ENCODE measurements at regions not wholly inside any gene's neighbourhood (a gene's known extent, or its start where the extent isn't known, plus 50 kb on each side); places are given as distances from the start of the nearest gene placed in this dataset.

DNA sequence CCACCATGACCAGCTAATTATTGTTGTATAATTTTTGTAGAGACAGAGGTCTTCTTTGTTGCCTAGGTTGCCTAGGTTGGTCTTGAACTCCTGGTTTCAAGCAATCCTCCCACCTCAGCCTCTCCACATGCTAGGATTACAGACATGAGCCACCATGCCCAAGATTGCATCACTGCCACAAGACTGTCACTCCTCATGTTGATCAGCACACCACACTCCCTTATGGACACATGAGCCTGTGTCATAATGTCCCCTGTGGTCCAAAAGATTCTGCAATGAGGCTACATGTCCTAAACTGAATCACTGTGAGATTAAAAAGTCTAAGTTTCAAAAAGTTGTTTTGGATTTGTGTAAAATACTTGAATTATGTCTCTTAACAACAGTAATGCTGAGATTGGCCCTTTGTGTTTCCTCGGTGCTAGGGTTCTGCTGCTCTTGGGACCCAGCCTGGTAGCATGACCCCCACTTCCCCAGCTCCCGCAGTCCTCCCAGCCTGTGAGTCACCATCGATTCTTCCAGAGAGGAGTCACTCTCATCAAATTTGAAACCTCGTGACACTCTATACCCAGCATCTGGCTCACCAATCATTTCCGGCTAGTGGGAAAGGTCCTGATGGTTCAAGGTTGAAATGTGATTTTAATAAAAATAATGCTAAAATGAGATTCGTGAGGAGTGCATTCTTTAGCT is 890.9 kb downstream of the VRK1 start:
- no peaks in the 10 kb centered on the region for H3F3A ChIP-seq (ENCODE audit: insufficient read depth, low read length, poor library complexity, severe bottlenecking)
- H3K79me2 ChIP-seq (replicated peaks; ENCODE audit: insufficient read depth, low read length), result no peaks in the 10 kb centered on the region
- no peak overlapping the region for H3K9ac ChIP-seq (ENCODE audit: low read length)
- H2AFZ ChIP-seq (ENCODE audit: low read depth, low read length), result no peak overlapping the region
- no peaks in the 10 kb centered on the region for H3K9me2 ChIP-seq (ENCODE audit: insufficient read depth, low read length)
- no peaks in the 10 kb centered on the region for H3K27me3 ChIP-seq (ENCODE audit: insufficient read depth, low read depth, low read length)
- no peak overlapping the region for H3K27ac ChIP-seq (ENCODE audit: low read length)
- H3K4me3 ChIP-seq (ENCODE audit: low read length), result no peak overlapping the region
- H3K9me3 ChIP-seq (ENCODE audit: low read length), result no peaks in the 10 kb centered on the region
- H4K20me1 ChIP-seq (ENCODE audit: insufficient read depth), result no peaks in the 10 kb centered on the region
- H3K4me2 ChIP-seq (ENCODE audit: low read length), result no peak overlapping the region
- TF ChIP-seq, protein P1, sequence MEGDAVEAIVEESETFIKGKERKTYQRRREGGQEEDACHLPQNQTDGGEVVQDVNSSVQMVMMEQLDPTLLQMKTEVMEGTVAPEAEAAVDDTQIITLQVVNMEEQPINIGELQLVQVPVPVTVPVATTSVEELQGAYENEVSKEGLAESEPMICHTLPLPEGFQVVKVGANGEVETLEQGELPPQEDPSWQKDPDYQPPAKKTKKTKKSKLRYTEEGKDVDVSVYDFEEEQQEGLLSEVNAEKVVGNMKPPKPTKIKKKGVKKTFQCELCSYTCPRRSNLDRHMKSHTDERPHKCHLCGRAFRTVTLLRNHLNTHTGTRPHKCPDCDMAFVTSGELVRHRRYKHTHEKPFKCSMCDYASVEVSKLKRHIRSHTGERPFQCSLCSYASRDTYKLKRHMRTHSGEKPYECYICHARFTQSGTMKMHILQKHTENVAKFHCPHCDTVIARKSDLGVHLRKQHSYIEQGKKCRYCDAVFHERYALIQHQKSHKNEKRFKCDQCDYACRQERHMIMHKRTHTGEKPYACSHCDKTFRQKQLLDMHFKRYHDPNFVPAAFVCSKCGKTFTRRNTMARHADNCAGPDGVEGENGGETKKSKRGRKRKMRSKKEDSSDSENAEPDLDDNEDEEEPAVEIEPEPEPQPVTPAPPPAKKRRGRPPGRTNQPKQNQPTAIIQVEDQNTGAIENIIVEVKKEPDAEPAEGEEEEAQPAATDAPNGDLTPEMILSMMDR (IDR thresholded peaks at IDR 0.05; ENCODE audit: poor library complexity, severe bottlenecking), result no peak
- TF ChIP-seq, protein P2, sequence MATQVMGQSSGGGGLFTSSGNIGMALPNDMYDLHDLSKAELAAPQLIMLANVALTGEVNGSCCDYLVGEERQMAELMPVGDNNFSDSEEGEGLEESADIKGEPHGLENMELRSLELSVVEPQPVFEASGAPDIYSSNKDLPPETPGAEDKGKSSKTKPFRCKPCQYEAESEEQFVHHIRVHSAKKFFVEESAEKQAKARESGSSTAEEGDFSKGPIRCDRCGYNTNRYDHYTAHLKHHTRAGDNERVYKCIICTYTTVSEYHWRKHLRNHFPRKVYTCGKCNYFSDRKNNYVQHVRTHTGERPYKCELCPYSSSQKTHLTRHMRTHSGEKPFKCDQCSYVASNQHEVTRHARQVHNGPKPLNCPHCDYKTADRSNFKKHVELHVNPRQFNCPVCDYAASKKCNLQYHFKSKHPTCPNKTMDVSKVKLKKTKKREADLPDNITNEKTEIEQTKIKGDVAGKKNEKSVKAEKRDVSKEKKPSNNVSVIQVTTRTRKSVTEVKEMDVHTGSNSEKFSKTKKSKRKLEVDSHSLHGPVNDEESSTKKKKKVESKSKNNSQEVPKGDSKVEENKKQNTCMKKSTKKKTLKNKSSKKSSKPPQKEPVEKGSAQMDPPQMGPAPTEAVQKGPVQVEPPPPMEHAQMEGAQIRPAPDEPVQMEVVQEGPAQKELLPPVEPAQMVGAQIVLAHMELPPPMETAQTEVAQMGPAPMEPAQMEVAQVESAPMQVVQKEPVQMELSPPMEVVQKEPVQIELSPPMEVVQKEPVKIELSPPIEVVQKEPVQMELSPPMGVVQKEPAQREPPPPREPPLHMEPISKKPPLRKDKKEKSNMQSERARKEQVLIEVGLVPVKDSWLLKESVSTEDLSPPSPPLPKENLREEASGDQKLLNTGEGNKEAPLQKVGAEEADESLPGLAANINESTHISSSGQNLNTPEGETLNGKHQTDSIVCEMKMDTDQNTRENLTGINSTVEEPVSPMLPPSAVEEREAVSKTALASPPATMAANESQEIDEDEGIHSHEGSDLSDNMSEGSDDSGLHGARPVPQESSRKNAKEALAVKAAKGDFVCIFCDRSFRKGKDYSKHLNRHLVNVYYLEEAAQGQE (IDR thresholded peaks at IDR 0.05; ENCODE audit: borderline replicate concordance), result no peak
- TF ChIP-seq EZH2 (IDR thresholded peaks at IDR 0.05; ENCODE audit: borderline replicate concordance, insufficient read depth, low read length, poor library complexity, severe bottlenecking), result no peak
- TF ChIP-seq EP300 (conservative IDR thresholded peaks at IDR 0.05; ENCODE audit: poor library complexity, severe bottlenecking), result no peak
- TF ChIP-seq RAD21 (conservative IDR thresholded peaks at IDR 0.05), result no peak
- TF ChIP-seq POLR2AphosphoS5 (IDR thresholded peaks at IDR 0.05), result no peak
- TF ChIP-seq MXI1 (conservative IDR thresholded peaks at IDR 0.05; ENCODE audit: poor library complexity, severe bottlenecking), result no peak
- TF ChIP-seq SMC3 (conservative IDR thresholded peaks at IDR 0.05; ENCODE audit: poor library complexity), result no peak
- TF ChIP-seq TAF1 (IDR thresholded peaks at IDR 0.05; ENCODE audit: low read depth), result no peak
- H3K36me3 ChIP-seq (ENCODE audit: insufficient read depth, low read length), result no peaks in the 10 kb centered on the region

DNA sequence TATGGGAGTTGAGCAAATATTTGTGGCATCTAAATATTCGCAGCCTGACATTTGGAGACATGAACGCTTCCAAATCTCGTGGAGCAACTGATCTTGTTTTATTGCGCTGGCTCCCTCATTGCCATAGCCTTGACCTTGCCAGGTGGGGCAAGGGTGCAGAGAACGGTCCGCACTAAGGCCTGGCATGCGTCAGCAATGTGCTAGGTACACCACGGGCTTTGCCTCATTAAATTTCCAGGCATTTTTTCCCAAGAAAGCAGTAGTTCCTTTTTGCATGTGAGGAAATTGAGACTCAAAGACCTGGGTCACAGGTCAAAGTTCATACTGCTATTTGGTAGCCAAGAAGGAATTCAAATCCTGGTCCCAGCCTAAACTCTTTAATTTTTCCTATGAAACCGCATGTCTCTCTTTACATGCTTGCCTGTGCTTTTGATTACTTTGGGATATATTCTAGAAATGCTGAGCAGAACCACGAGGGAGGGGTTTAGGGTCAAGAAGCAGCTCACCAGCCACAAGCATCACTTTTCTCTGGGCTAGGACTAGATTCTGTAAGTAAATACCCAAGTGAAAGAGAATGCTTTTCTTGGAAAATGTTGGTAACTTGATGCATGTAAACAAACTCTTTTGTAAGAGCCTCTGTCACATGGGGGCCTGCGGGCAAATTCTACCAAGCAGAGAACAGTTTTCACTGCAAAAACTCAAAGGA is 891.6 kb downstream of the VRK1 start:
- H3F3A ChIP-seq (ENCODE audit: insufficient read depth, low read length, poor library complexity, severe bottlenecking), result no peaks in the 10 kb centered on the region
- no peak overlapping the region for H2AFZ ChIP-seq (ENCODE audit: low read depth, low read length)
- no peaks in the 10 kb centered on the region for H3K27me3 ChIP-seq (ENCODE audit: insufficient read depth, low read depth, low read length)
- H3K4me2 ChIP-seq (ENCODE audit: low read length), result no peak overlapping the region
- no peaks in the 10 kb centered on the region for H3K79me2 ChIP-seq (replicated peaks; ENCODE audit: insufficient read depth, low read length)
- H3K9me3 ChIP-seq (ENCODE audit: low read length), result no peaks in the 10 kb centered on the region
- no peaks in the 10 kb centered on the region for H4K20me1 ChIP-seq (ENCODE audit: insufficient read depth)
- H3K4me3 ChIP-seq (ENCODE audit: low read length), result no peak overlapping the region
- H3K9me2 ChIP-seq (ENCODE audit: insufficient read depth, low read length), result no peaks in the 10 kb centered on the region
- H3K9ac ChIP-seq (ENCODE audit: low read length), result no peak overlapping the region
- TF ChIP-seq SMC3 (conservative IDR thresholded peaks at IDR 0.05; ENCODE audit: poor library complexity) (no peak), MXI1 (conservative IDR thresholded peaks at IDR 0.05; ENCODE audit: poor library complexity, severe bottlenecking) (no peak), POLR2AphosphoS5 (IDR thresholded peaks at IDR 0.05) (no peak), TAF1 (IDR thresholded peaks at IDR 0.05; ENCODE audit: low read depth) (no peak), RAD21 (conservative IDR thresholded peaks at IDR 0.05) (no peak), EZH2 (IDR thresholded peaks at IDR 0.05; ENCODE audit: borderline replicate concordance, insufficient read depth, low read length, poor library complexity, severe bottlenecking) (no peak)
- TF ChIP-seq, protein P1 (IDR thresholded peaks at IDR 0.05; ENCODE audit: poor library complexity, severe bottlenecking), result no peak
- no peak overlapping the region for H3K27ac ChIP-seq (ENCODE audit: low read length)
- no peaks in the 10 kb centered on the region for H3K36me3 ChIP-seq (ENCODE audit: insufficient read depth, low read length)

All from neural cell (in vitro differentiated cells).